GM19455 (cell line): ENCODE measurements at regions not wholly inside any gene's neighbourhood (a gene's known extent, or its start where the extent isn't known, plus 50 kb on each side); places are given as distances from the start of the nearest gene placed in this dataset.

ENCODE experiments used
- ATAC-seq: cut with Tn5 transposase; IDR thresholded peaks from one replicate; pipeline ENCODE4 v1.9.1; 2021; ENCODE audit not compliant: unreplicated experiment

GRCh38 chr20:22438346-22438745, 146.0 kb downstream of the FOXA2 start:
- no peak for ATAC-seq

GRCh38 chr20:22437354-22437753, 147.0 kb downstream of the FOXA2 start:
- ATAC-seq: no peak

- no peak for ATAC-seq
Observed at GRCh38 chr20:22431419-22431818, 153.0 kb downstream of the FOXA2 start.

GRCh38 chr20:22430746-22431168, 153.6 kb downstream of the FOXA2 start:
- no peak for ATAC-seq

GRCh38 chr20:22430154-22430745, 154.1 kb downstream of the FOXA2 start:
- ATAC-seq: no peak

- no peak for ATAC-seq
Observed at GRCh38 chr20:22429175-22430153, 154.9 kb downstream of the FOXA2 start.

GRCh38 chr20:22428051-22428450, 156.3 kb downstream of the FOXA2 start:
- no peak for ATAC-seq

GRCh38 chr20:22426772-22427171, 157.6 kb downstream of the FOXA2 start:
- no peak for ATAC-seq

- ATAC-seq: no peak
Observed at GRCh38 chr20:22425344-22426295, 158.8 kb downstream of the FOXA2 start.

- ATAC-seq: no peak
Observed at GRCh38 chr20:22423190-22423832, 161.1 kb downstream of the FOXA2 start.

- no peak for ATAC-seq
Observed at GRCh38 chr20:22420116-22420598, 164.2 kb downstream of the FOXA2 start.

GRCh38 chr20:22418738-22419137, 165.6 kb downstream of the FOXA2 start:
- ATAC-seq: no peak

GRCh38 chr20:22414305-22414742, 170.0 kb downstream of the FOXA2 start:
- no peak for ATAC-seq

- ATAC-seq: no peak
Observed at GRCh38 chr20:22412977-22413868, 171.1 kb downstream of the FOXA2 start.

GRCh38 chr20:22411627-22412450, 172.5 kb downstream of the FOXA2 start:
- no peak for ATAC-seq

- no peak for ATAC-seq
Observed at GRCh38 chr20:22411286-22411626, 173.1 kb downstream of the FOXA2 start.

GRCh38 chr20:22410556-22411130, 173.7 kb downstream of the FOXA2 start:
- no peak for ATAC-seq
